GM21723 (cell line): ENCODE measurements at regions not wholly inside any gene's neighbourhood (a gene's known extent, or its start where the extent isn't known, plus 50 kb on each side); places are given as distances from the start of the nearest gene placed in this dataset.
A peak's percentile ranks its signal among the peaks of the same experiment; 100 is the strongest.

Source experiments
- ATAC-seq: cut with Tn5 transposase; IDR thresholded peaks from one replicate; pipeline ENCODE4 v1.9.1; 2021; ENCODE audit warnings: mild to moderate bottlenecking, moderate library complexity; ENCODE audit not compliant: unreplicated experiment

- ATAC-seq, result no peak
These were observed 149.3 kb upstream of the TGFBR2 start for GRCh38 chr3:30457081-30457480.

- ATAC-seq, result no peak
These were observed 148.7 kb upstream of the TGFBR2 start for GRCh38 chr3:30457726-30458125.

- no peak for ATAC-seq
These were observed 147.8 kb upstream of the TGFBR2 start for GRCh38 chr3:30458376-30459171.

- no peak for ATAC-seq
These were observed 145.1 kb upstream of the TGFBR2 start for GRCh38 chr3:30461311-30461710.

- ATAC-seq, result no peak
These were observed 143.5 kb upstream of the TGFBR2 start for GRCh38 chr3:30462721-30463470.

- ATAC-seq, result no peak
These were observed 142.0 kb upstream of the TGFBR2 start for GRCh38 chr3:30464381-30464780.

- no peak for ATAC-seq
These were observed 140.9 kb upstream of the TGFBR2 start for GRCh38 chr3:30465454-30465853.

GRCh38 chr3:30467596-30468238 lies 138.7 kb upstream of the TGFBR2 start:
- no peak for ATAC-seq

- no peak for ATAC-seq
These were observed 137.3 kb upstream of the TGFBR2 start for GRCh38 chr3:30469133-30469532.

- no peak for ATAC-seq
These were observed 135.9 kb upstream of the TGFBR2 start for GRCh38 chr3:30470496-30470895.

GRCh38 chr3:30471066-30471465 lies 135.3 kb upstream of the TGFBR2 start:
- ATAC-seq, result no peak

GRCh38 chr3:30471796-30472489 lies 134.5 kb upstream of the TGFBR2 start:
- ATAC-seq, result no peak

GRCh38 chr3:30473374-30474051 lies 132.9 kb upstream of the TGFBR2 start:
- ATAC-seq, result no peak

- ATAC-seq, result no peak
These were observed 132.0 kb upstream of the TGFBR2 start for GRCh38 chr3:30474371-30474770.

- ATAC-seq, result peak; percentile 92
These were observed 131.2 kb upstream of the TGFBR2 start for GRCh38 chr3:30475038-30475808.

GRCh38 chr3:30475809-30476178 lies 130.6 kb upstream of the TGFBR2 start:
- ATAC-seq, result no peak

- ATAC-seq, result no peak
These were observed 129.9 kb upstream of the TGFBR2 start for GRCh38 chr3:30476368-30477084.

- no peak for ATAC-seq
These were observed 129.1 kb upstream of the TGFBR2 start for GRCh38 chr3:30477149-30477921.
